CD14-positive monocyte (primary cell): ENCODE measurements at regions not wholly inside any gene's neighbourhood (a gene's known extent, or its start where the extent isn't known, plus 50 kb on each side); places are given as distances from the start of the nearest gene placed in this dataset.

Experiments
- DNase-seq, 3 donors: peaks; one replicate each; pipeline ENCODE4 v3.0.0-alpha.2; 2011 to 2022
- H2AFZ ChIP-seq: 2 replicates; pipeline ENCODE4 v1.6.0; 2012; ENCODE audit warnings: mild to moderate bottlenecking, low read depth, low read length, inconsistent platforms; ENCODE audit not compliant: insufficient read depth, poor library complexity, severe bottlenecking
- H3K27ac ChIP-seq, 2 donors: 1 replicate in 1 of 2; 2 replicates in 1 of 2; pipeline ENCODE4 v1.5.1; 2012 to 2013; ENCODE audit warnings: low read length in 2 of 2, control low read depth in 1 of 2, inconsistent platforms in 1 of 2, low read depth in 1 of 2, mild to moderate bottlenecking in 1 of 2
- H3K27me3 ChIP-seq, 2 donors: one replicate each; pipeline versions ENCODE4 v1.6.0 to v1.6.1; 2011 to 2013; ENCODE audit warnings: low read length in 2 of 2; ENCODE audit not compliant: control insufficient read depth in 2 of 2, insufficient read depth in 2 of 2
- H3K36me3 ChIP-seq, 2 donors: replicated peaks in 1 of 2; 1 replicate in 1 of 2; 2 replicates in 1 of 2; pipeline versions ENCODE4 v1.5.1 to v1.6.1; 2012 to 2013; ENCODE audit warnings: low read length in 2 of 2, control low read depth in 1 of 2, inconsistent platforms in 1 of 2, mild to moderate bottlenecking in 1 of 2; ENCODE audit not compliant: insufficient read depth in 2 of 2, control insufficient read depth in 1 of 2
- H3K4me1 ChIP-seq, 2 donors: 1 replicate in 1 of 2; 2 replicates in 1 of 2; pipeline versions ENCODE4 v1.5.1 to v1.6.1; 2012 to 2013; ENCODE audit warnings: low read length in 2 of 2, control low read depth in 1 of 2, inconsistent platforms in 1 of 2, mild to moderate bottlenecking in 1 of 2, moderate library complexity in 1 of 2; ENCODE audit not compliant: insufficient read depth in 2 of 2, control insufficient read depth in 1 of 2
- H3K4me2 ChIP-seq: replicated peaks from 2 replicates; pipeline ENCODE3; 2012; ENCODE audit warnings: low read length, moderate library complexity, mild to moderate bottlenecking; ENCODE audit not compliant: poor library complexity, severe bottlenecking; ENCODE audit errors: extremely low read depth
- H3K4me3 ChIP-seq, 3 experiments: fragments of 200-600 bp in 1 of 3; sonication (generic) in 1 of 3; replicated peaks in 1 of 3; 1 replicate in 2 of 3; 2 replicates in 1 of 3; pipeline ENCODE4 v1.5.1; 2011 to 2013; ENCODE audit warnings: low read length in 3 of 3, mild to moderate bottlenecking in 3 of 3, control low read depth in 2 of 3, low read depth in 2 of 3, inconsistent platforms in 1 of 3, moderate library complexity in 1 of 3
- H3K79me2 ChIP-seq: 2 replicates; pipeline ENCODE4 v1.6.0; 2012; ENCODE audit warnings: mild to moderate bottlenecking, control low read depth, inconsistent platforms, low read length, moderate library complexity; ENCODE audit not compliant: insufficient read depth
- H3K9ac ChIP-seq: 2 replicates; pipeline ENCODE4 v1.6.0; 2017; ENCODE audit warnings: low read length, mild to moderate bottlenecking; ENCODE audit not compliant: insufficient read depth, poor library complexity, severe bottlenecking
- H3K9me3 ChIP-seq, 2 donors: replicated peaks in 1 of 2; 1 replicate in 1 of 2; 2 replicates in 1 of 2; pipeline versions ENCODE4 v1.5.1 to v1.6.1; 2012 to 2013; ENCODE audit warnings: low read length in 2 of 2, control low read depth in 1 of 2; ENCODE audit not compliant: control insufficient read depth in 1 of 2, insufficient read depth in 1 of 2
- H4K20me1 ChIP-seq: 2 replicates; pipeline ENCODE4 v1.6.0; 2012; ENCODE audit warnings: mild to moderate bottlenecking, low read length, control low read depth, moderate library complexity; ENCODE audit not compliant: insufficient read depth
- H3K27ac Mint-ChIP-seq, 7 donors: one replicate each; pipeline ENCODE4 v1.8.0; 2020; ENCODE audit warnings: mild to moderate bottlenecking in 7 of 7, mixed read lengths in 7 of 7, moderate library complexity in 6 of 7, inconsistent platforms in 2 of 7
- H3K27me3 Mint-ChIP-seq, 3 donors: one replicate each; pipeline ENCODE4 v1.8.0; 2021 to 2022; ENCODE audit warnings: low read depth in 3 of 3, mild to moderate bottlenecking in 3 of 3, mixed read lengths in 3 of 3, moderate library complexity in 3 of 3, inconsistent platforms in 1 of 3
- H3K36me3 Mint-ChIP-seq, 2 donors: one replicate each; pipeline ENCODE4 v1.8.0; 2020; ENCODE audit warnings: mixed read lengths in 2 of 2, inconsistent platforms in 1 of 2, mild to moderate bottlenecking in 1 of 2
- H3K4me1 Mint-ChIP-seq: one replicate; pipeline ENCODE4 v1.8.0; 2020; ENCODE audit warnings: mild to moderate bottlenecking, mixed read lengths
- H3K4me3 Mint-ChIP-seq, 2 donors: one replicate each; pipeline ENCODE4 v1.8.0; 2020; ENCODE audit warnings: mild to moderate bottlenecking in 2 of 2, mixed read lengths in 2 of 2, moderate library complexity in 1 of 2
- H3K9me3 Mint-ChIP-seq, 7 donors: one replicate each; pipeline ENCODE4 v1.8.0; 2020 to 2022; ENCODE audit warnings: mixed read lengths in 7 of 7, mild to moderate bottlenecking in 6 of 7, moderate library complexity in 6 of 7, inconsistent platforms in 2 of 7
- CTCF ChIP-seq: fragments of 200-600 bp; IDR thresholded peaks from one replicate; pipeline ENCODE4 v1.8.0; 2022; ENCODE audit warnings: antibody characterized with exemption, mild to moderate bottlenecking
- WGBS: methylation state at CpG from one replicate; pipeline ENCODE4 v1.1.5; 2013; ENCODE audit warnings: missing lambda C conversion rate; ENCODE audit not compliant: insufficient coverage; 5-methylcytosine and 5-hydroxymethylcytosine counted together
- intact Hi-C, 2 donors: fragments of 100-400 bp; cut with micrococcal nuclease; formaldehyde crosslinking; loops; one replicate each; pipeline versions ENCODE4 v1.15.0 to v1.15.1; 2023

DNA sequence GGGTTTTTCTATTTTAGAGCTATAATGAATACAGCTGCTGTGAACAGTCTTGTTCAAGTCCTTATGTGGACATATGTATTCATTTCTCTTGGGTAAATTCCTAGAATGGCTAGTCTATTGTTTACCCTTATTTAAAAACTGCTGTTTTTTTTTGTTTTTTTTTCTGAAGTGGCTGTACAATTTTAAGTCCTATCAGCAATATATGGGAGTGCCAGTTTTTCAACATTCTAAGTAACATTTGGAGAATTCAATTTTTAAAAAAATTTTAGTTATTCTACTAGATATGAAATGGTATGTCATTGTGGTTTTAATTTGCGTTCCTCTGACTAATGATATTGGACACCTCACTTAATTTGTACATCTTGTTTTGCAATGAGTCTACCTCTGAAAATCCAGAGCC lies 349.7 kb downstream of the SATB2 start:
- no peak for TF ChIP-seq CTCF
- no peak overlapping the region for H3K4me3 ChIP-seq
- no peak overlapping the region for H3K9ac ChIP-seq
- H4K20me1 ChIP-seq = no peaks in the 10 kb centered on the region
- H3K27me3 ChIP-seq = no peaks in the 10 kb centered on the region
- Mint-ChIP-seq H3K27ac (no peak overlapping the region), H3K4me1 (no peaks in the 10 kb centered on the region), H3K4me3 (no peak overlapping the region), H3K36me3 (no peaks in the 10 kb centered on the region), H3K9me3 (peaks cover 0 to 2% (median 0%) of the 10 kb centered on the region in 7 donors), H3K27me3 (peaks cover 0 to 2% (median 0%) of the 10 kb centered on the region in 3 donors)
- no peaks in the 10 kb centered on the region for H3K79me2 ChIP-seq
- no peaks in the 10 kb centered on the region for H3K36me3 ChIP-seq
- no peak for DNase-seq
- H3K4me2 ChIP-seq = no peak overlapping the region
- no peak overlapping the region for H3K27ac ChIP-seq
- intact Hi-C loops = no loop called here
- WGBS = no CpG with 5 or more reads among the region's 1 CpG
- H2AFZ ChIP-seq = no peak overlapping the region
- peaks cover 0 to 5% of the 10 kb centered on the region in 2 donors for H3K9me3 ChIP-seq
- H3K4me1 ChIP-seq = no peaks in the 10 kb centered on the region

DNA sequence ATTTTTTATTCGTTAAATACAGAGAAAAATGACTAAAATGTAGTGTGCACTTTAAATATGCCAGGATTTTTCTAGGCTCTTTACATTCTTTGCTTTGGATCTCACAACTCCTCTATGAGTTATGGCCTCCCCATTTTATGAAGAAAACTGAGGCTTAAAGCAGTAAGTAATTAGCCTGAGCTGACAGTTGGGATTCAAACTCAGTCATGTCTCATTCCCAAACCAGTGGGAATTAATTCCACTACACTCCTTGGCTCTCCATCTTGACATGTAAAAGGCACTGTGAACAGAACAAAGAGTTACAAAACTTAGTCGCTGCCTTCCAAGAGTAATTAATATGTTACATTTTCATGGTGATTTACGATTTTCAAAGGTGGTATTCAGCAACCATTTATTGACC lies 351.9 kb downstream of the SATB2 start:
- Mint-ChIP-seq H3K36me3 (no peaks in the 10 kb centered on the region), H3K4me3 (no peak overlapping the region), H3K9me3 (peaks cover 0 to 2% (median 0%) of the 10 kb centered on the region in 7 donors), H3K27me3 (peaks cover 0 to 2% (median 0%) of the 10 kb centered on the region in 3 donors), H3K4me1 (no peaks in the 10 kb centered on the region), H3K27ac (no peak overlapping the region)
- no peak overlapping the region for H3K9ac ChIP-seq
- DNase-seq = no peak
- H3K27me3 ChIP-seq = no peaks in the 10 kb centered on the region
- H4K20me1 ChIP-seq = no peaks in the 10 kb centered on the region
- H3K27ac ChIP-seq = no peak overlapping the region
- intact Hi-C loops = no loop called here
- no peak overlapping the region for H3K4me2 ChIP-seq
- no peaks in the 10 kb centered on the region for H3K4me1 ChIP-seq
- no peak overlapping the region for H2AFZ ChIP-seq
- no peak overlapping the region for H3K4me3 ChIP-seq
- H3K79me2 ChIP-seq = no peaks in the 10 kb centered on the region
- no peak for TF ChIP-seq CTCF
- H3K9me3 ChIP-seq = peaks cover 0 to 5% of the 10 kb centered on the region in 2 donors
- H3K36me3 ChIP-seq = no peaks in the 10 kb centered on the region
- no CpG with 5 or more reads among the region's 3 CpGs for WGBS
